Naive thymus-derived CD8-positive, alpha-beta T cell (primary cell): ENCODE measurements at regions not wholly inside any gene's neighbourhood (a gene's known extent, or its start where the extent isn't known, plus 50 kb on each side); places are given as distances from the start of the nearest gene placed in this dataset.

Source experiments
- ATAC-seq, 2 donors: fragments of 150-1000 bp; cut with Tn5 transposase in 1 of 2; sonication (Bioruptor Pico), chemical (Tn5 transposase) in 1 of 2; 1 replicate in 1 of 2; 2 replicates in 1 of 2; pipeline ENCODE4 v1.10.0; 2021; ENCODE audit warnings: mild to moderate bottlenecking in 2 of 2, moderate library complexity in 2 of 2
- POLR2A ChIA-PET: fragments of 350-600 bp; sonication (Branson Sonifier 250); formaldehyde crosslinking; loops from one replicate; lab custom pipeline; 2021; ENCODE audit warnings: antibody characterized with exemption; lab: Charles Lee
- DNase-seq, 10 donors: peaks; one replicate each; pipeline versions ENCODE4 v3.0.0 to v3.0.0-alpha.2; 2020 to 2022
- H3K27ac Mint-ChIP-seq, 10 donors: one replicate each; pipeline ENCODE4 v1.8.0; 2020 to 2022; ENCODE audit warnings: mild to moderate bottlenecking in 10 of 10, mixed read lengths in 10 of 10, moderate library complexity in 4 of 10, inconsistent platforms in 1 of 10
- H3K27me3 Mint-ChIP-seq, 5 donors: one replicate each; pipeline ENCODE4 v1.8.0; 2021 to 2022; ENCODE audit warnings: mixed read lengths in 5 of 5
- H3K36me3 Mint-ChIP-seq, 3 donors: one replicate each; pipeline ENCODE4 v1.8.0; 2020 to 2022; ENCODE audit warnings: mixed read lengths in 3 of 3, mild to moderate bottlenecking in 2 of 3, inconsistent platforms in 1 of 3
- H3K4me1 Mint-ChIP-seq, 4 donors: one replicate each; pipeline ENCODE4 v1.8.0; 2021 to 2022; ENCODE audit warnings: mixed read lengths in 4 of 4
- H3K4me3 Mint-ChIP-seq, 10 donors: one replicate each; pipeline ENCODE4 v1.8.0; 2020 to 2022; ENCODE audit warnings: mild to moderate bottlenecking in 10 of 10, mixed read lengths in 10 of 10, moderate library complexity in 6 of 10, inconsistent platforms in 1 of 10
- H3K9me3 Mint-ChIP-seq, 9 donors: one replicate each; pipeline ENCODE4 v1.8.0; 2020 to 2022; ENCODE audit warnings: mixed read lengths in 9 of 9, mild to moderate bottlenecking in 3 of 9, inconsistent platforms in 1 of 9, moderate library complexity in 1 of 9

GRCh38 chr2:58677748-58678147 is 436.6 kb upstream of the FANCL start:
- ATAC-seq: no peak
- Mint-ChIP-seq H3K4me1 (no peaks in the 10 kb centered on the region), H3K36me3 (no peaks in the 10 kb centered on the region), H3K9me3 (no peaks in the 10 kb centered on the region), H3K27ac (no peak overlapping the region), H3K27me3 (no peaks in the 10 kb centered on the region), H3K4me3 (no peak overlapping the region)
- POLR2A ChIA-PET: no interaction called here
- no peak for DNase-seq

- no peak for DNase-seq
These were observed 430.6 kb upstream of the FANCL start for GRCh38 chr2:58671675-58672074.

DNA sequence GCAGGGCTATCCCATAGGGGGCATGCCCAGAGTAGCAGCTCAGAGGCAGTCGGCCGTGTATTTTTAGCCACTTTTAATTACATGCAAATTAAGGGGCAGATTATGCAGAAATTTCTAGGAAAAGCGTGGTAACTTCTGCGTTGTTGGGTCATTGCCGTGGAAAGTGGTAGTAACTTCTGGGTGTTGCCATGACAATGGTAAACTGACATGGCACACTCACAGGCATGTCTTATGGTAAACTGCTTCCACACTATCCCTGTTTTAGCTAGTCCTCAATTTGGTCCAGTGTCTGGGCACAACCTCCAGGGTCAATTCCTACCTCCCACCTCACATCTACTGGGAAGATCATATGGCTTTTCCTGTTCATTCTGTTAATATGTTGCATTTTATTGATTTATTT is 428.9 kb upstream of the FANCL start:
- Mint-ChIP-seq H3K36me3 (no peaks in the 10 kb centered on the region), H3K27ac (no peak overlapping the region), H3K4me1 (no peaks in the 10 kb centered on the region), H3K4me3 (no peak overlapping the region), H3K9me3 (no peaks in the 10 kb centered on the region), H3K27me3 (no peaks in the 10 kb centered on the region)
- no peak for DNase-seq
- POLR2A ChIA-PET: no interaction called here
- no peak for ATAC-seq

More at GRCh38 chr2:58671675-58672074, 430.6 kb upstream of the FANCL start:
- Mint-ChIP-seq H3K27me3 (no peaks in the 10 kb centered on the region), H3K4me3 (no peak overlapping the region), H3K36me3 (no peaks in the 10 kb centered on the region), H3K27ac (no peak overlapping the region), H3K9me3 (no peaks in the 10 kb centered on the region), H3K4me1 (no peaks in the 10 kb centered on the region)
- POLR2A ChIA-PET: no interaction called here
- ATAC-seq: no peak

- no peak for DNase-seq
These were observed 426.1 kb upstream of the FANCL start for GRCh38 chr2:58667137-58667774.

DNA sequence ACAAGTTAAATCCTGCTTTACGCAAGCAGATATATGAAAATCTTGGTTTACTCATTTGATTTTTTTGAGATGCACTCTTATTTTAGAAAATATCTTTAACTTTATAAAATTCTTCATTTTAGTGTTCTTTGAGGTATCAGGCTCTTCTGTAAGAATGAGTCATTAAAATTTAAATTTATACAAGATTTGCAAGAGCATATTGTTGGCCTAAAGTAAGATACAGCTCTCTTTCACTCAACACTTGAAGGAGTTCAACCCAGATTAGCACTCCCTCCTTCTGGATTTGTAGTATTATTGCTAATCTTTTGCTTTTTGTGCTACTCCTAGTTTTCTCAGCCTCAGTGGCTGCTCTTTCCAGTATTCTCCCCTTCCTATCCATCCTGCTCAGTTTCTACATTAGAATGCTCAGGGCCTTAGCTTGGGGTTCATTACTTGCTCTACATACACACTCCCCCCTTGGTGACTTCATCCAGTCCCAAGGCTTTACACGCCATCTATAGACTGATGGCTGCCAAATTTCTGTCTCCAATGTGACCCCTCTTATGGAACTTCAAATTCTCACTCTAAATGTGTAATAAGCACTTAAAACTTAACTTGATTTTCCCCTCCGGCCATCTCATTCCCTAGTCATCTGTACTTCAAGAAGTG is 425.3 kb upstream of the FANCL start:
- DNase-seq (no peak), ATAC-seq (no peak)
- H3K27me3 Mint-ChIP-seq: no peaks in the 10 kb centered on the region
- H3K4me3 Mint-ChIP-seq: no peak overlapping the region
- H3K9me3 Mint-ChIP-seq: no peaks in the 10 kb centered on the region
- no peaks in the 10 kb centered on the region for H3K4me1 Mint-ChIP-seq
- H3K27ac Mint-ChIP-seq: no peak overlapping the region
- POLR2A ChIA-PET: no interaction called here
- H3K36me3 Mint-ChIP-seq: no peaks in the 10 kb centered on the region

More at GRCh38 chr2:58667137-58667774, 426.1 kb upstream of the FANCL start:
- H3K4me3 Mint-ChIP-seq: no peak overlapping the region
- H3K27ac Mint-ChIP-seq: no peak overlapping the region
- POLR2A ChIA-PET: no interaction called here
- no peaks in the 10 kb centered on the region for H3K27me3 Mint-ChIP-seq
- no peak for ATAC-seq
- no peaks in the 10 kb centered on the region for H3K9me3 Mint-ChIP-seq
- no peaks in the 10 kb centered on the region for H3K4me1 Mint-ChIP-seq
- no peaks in the 10 kb centered on the region for H3K36me3 Mint-ChIP-seq

DNA sequence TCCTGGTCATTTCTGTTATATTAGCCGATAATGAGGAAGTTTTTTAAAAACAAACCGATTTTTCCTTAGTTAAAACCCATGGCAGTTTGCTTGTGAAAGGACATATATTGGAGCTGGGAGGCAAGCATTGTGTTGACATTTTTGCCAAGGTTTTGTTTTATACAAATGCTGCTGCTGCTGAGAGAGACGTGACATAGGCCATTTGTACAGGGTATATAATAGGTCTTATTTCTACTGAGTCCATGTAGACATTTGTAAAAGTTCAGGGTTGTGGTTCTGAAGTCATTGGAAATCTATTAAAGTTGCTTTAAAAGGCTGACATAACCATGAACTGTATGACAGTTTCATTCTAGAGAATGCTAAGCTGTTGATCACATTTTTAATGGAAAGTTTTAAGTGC is 424.0 kb upstream of the FANCL start:
- no peaks in the 10 kb centered on the region for H3K27me3 Mint-ChIP-seq
- no peak for DNase-seq
- POLR2A ChIA-PET: no interaction called here
- H3K4me3 Mint-ChIP-seq: no peak overlapping the region
- no peaks in the 10 kb centered on the region for H3K4me1 Mint-ChIP-seq
- H3K27ac Mint-ChIP-seq: no peak overlapping the region
- H3K9me3 Mint-ChIP-seq: no peaks in the 10 kb centered on the region
- ATAC-seq: no peak
- H3K36me3 Mint-ChIP-seq: no peaks in the 10 kb centered on the region

GRCh38 chr2:58664523-58665151 is 423.5 kb upstream of the FANCL start:
- H3K36me3 Mint-ChIP-seq: no peaks in the 10 kb centered on the region
- DNase-seq (no peak), ATAC-seq (no peak)
- H3K4me1 Mint-ChIP-seq: no peaks in the 10 kb centered on the region
- H3K27me3 Mint-ChIP-seq: no peaks in the 10 kb centered on the region
- H3K4me3 Mint-ChIP-seq: no peak overlapping the region
- no peak overlapping the region for H3K27ac Mint-ChIP-seq
- POLR2A ChIA-PET: no interaction called here
- no peaks in the 10 kb centered on the region for H3K9me3 Mint-ChIP-seq

DNA sequence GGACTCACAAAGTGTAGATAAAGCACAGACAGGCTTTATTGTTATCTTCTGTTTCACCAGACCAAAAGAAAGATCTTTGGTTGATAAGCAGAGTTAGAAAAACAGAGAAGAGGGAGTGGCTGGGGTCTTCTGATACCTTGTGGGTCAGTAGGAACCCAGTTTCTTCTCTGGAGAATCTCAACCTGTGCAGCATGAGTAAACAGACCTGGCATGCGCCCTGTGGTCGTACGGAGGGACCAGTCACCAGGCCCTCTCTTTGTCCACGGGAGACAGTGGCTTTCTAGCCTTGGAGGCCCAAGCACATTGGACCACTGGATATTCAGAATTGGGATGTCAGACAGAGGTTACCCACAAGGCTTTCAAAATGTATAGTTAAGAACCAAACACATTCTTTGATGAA is 418.9 kb upstream of the FANCL start:
- Mint-ChIP-seq H3K4me1 (no peaks in the 10 kb centered on the region), H3K4me3 (no peak overlapping the region), H3K27me3 (peaks cover 0 to 4% (median 0%) of the 10 kb centered on the region in 5 donors), H3K9me3 (no peaks in the 10 kb centered on the region), H3K27ac (no peak overlapping the region), H3K36me3 (no peaks in the 10 kb centered on the region)
- POLR2A ChIA-PET: no interaction called here
- DNase-seq: no peak
- ATAC-seq: no peak

GRCh38 chr2:58655152-58655551 is 414.0 kb upstream of the FANCL start:
- no peaks in the 10 kb centered on the region for H3K36me3 Mint-ChIP-seq
- no peaks in the 10 kb centered on the region for H3K4me1 Mint-ChIP-seq
- ATAC-seq (no peak), DNase-seq (no peak)
- no peak overlapping the region for H3K27ac Mint-ChIP-seq
- POLR2A ChIA-PET: no interaction called here
- no peak overlapping the region for H3K4me3 Mint-ChIP-seq
- H3K27me3 Mint-ChIP-seq: peaks cover 0 to 4% (median 0%) of the 10 kb centered on the region in 5 donors
- no peaks in the 10 kb centered on the region for H3K9me3 Mint-ChIP-seq

DNA sequence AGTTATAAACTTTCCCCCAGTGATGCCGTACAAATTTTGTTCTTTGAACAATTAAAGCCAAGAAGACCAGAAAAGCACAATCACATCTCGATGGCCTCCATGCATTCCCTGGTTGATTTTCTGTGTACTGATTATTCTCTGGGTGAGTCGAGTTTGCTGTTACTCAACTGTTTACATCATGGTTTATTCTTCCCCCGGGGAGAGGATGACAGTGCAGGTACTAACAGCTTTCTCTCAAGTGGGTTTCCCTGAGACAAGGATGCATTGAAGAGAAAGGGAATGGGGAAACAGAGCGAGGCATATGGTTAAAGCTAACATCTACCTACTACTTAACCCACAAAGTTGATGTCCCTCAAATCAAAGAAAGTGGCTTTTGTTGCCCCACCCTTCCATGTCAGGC is 410.8 kb upstream of the FANCL start:
- Mint-ChIP-seq H3K36me3 (no peaks in the 10 kb centered on the region), H3K27ac (no peak overlapping the region), H3K4me3 (no peak overlapping the region), H3K4me1 (no peaks in the 10 kb centered on the region), H3K27me3 (peaks cover 0 to 4% (median 0%) of the 10 kb centered on the region in 5 donors), H3K9me3 (no peaks in the 10 kb centered on the region)
- no peak for DNase-seq
- ATAC-seq: no peak
- POLR2A ChIA-PET: no interaction called here

DNA sequence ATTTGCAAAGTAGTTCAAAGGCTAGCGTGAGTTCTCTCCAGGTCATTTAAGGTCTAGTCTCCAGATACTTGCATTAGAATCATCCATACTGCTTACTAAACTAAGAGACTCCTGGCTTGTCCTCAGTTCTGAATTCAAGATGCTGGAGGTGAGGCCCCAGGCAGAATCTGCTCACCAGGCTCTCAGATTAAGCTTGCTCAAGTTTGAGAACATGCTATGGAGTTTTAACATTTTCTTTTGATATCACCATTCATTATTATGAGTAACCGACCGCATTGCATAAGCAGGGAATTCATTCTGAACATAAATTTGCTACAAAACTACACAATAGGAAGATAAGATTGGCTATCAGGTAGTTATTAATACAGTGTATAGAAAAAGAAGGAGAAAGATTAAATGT is 409.7 kb upstream of the FANCL start:
- no peak overlapping the region for H3K4me3 Mint-ChIP-seq
- no peaks in the 10 kb centered on the region for H3K36me3 Mint-ChIP-seq
- ATAC-seq: no peak
- DNase-seq: no peak
- POLR2A ChIA-PET: no interaction called here
- peaks cover 0 to 1% (median 0%) of the 10 kb centered on the region in 5 donors for H3K27me3 Mint-ChIP-seq
- no peak overlapping the region for H3K27ac Mint-ChIP-seq
- H3K9me3 Mint-ChIP-seq: no peaks in the 10 kb centered on the region
- no peaks in the 10 kb centered on the region for H3K4me1 Mint-ChIP-seq

DNA sequence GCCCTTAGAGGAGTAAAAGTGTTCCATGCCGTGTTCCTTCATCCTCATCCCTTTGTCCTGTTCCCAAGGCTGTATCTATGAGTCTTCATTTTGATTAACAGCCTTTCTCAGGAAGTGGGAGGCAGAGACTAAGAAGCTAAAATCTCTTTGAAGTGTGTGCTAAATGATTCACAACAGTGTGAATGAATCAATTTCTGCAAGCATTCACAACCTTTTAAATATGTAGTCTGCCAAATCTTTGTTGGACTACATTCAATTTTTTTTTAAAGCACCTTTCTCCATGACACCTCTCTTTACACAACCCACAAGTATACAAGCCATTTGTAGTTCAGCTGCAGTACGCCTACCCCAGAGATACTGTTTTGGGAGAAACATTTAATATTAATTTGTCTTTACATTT is 408.6 kb upstream of the FANCL start:
- no peaks in the 10 kb centered on the region for H3K9me3 Mint-ChIP-seq
- ATAC-seq (no peak), DNase-seq (no peak)
- POLR2A ChIA-PET: no interaction called here
- no peaks in the 10 kb centered on the region for H3K4me1 Mint-ChIP-seq
- peaks cover 0 to 1% (median 0%) of the 10 kb centered on the region in 5 donors for H3K27me3 Mint-ChIP-seq
- H3K4me3 Mint-ChIP-seq: no peak overlapping the region
- no peak overlapping the region for H3K27ac Mint-ChIP-seq
- H3K36me3 Mint-ChIP-seq: no peaks in the 10 kb centered on the region

DNA sequence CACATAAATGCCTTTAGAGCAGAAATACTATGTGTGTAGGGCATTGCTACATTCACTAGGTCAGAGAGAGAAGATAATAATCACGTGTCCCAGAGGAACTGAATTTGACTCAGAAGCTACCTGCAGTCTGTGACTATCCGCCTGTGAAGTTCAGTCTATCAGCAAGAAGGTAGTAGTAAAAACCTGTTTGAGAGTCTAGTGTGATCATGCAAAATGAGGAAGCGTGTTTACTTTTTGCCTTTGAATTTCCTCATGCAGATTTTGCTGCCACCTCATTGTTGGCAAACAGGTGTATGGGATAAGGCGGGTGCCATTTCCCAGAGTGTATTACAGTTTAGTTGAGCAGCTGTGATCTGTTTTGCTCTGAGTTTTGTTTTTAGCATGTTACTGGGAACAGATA is 403.9 kb upstream of the FANCL start:
- H3K27ac Mint-ChIP-seq: no peak overlapping the region
- H3K4me3 Mint-ChIP-seq: no peak overlapping the region
- no peaks in the 10 kb centered on the region for H3K4me1 Mint-ChIP-seq
- no peak for DNase-seq
- no peaks in the 10 kb centered on the region for H3K9me3 Mint-ChIP-seq
- POLR2A ChIA-PET: no interaction called here
- no peak for ATAC-seq
- H3K27me3 Mint-ChIP-seq: peaks cover 0 to 7% (median 0%) of the 10 kb centered on the region in 5 donors
- no peaks in the 10 kb centered on the region for H3K36me3 Mint-ChIP-seq
